ENCODE measurements at regions not wholly inside any gene's neighbourhood (a gene's known extent, or its start where the extent isn't known, plus 50 kb on each side); places are given as distances from the start of the nearest gene placed in this dataset.

- no peak for TF ChIP-seq CTCF (IDR thresholded peaks at IDR 0.05; ENCODE audit: low read depth, low read length)
- Histone ChIP-seq H3K9me3 (ENCODE audit: control insufficient read depth, insufficient read depth, low read length) (no peaks in the 10 kb centered on the region), H3K27ac (ENCODE audit: low read depth, low read length) (no peak overlapping the region), H3K27me3 (ENCODE audit: control insufficient read depth, insufficient read depth, low read length) (no peaks in the 10 kb centered on the region), H3K4me3 (ENCODE audit: low read depth, low read length) (no peak overlapping the region)
- ChIA-PET CTCF (no interaction called here), POLR2A (no interaction called here)
- DNase-seq (ENCODE audit: low read depth, low spot score) = no peak
Observed at GRCh38 chr13:70896136-70896535, 787.9 kb upstream of the KLHL1 start.

GRCh38 chr13:70895599-70895998 is 787.3 kb upstream of the KLHL1 start:
- CTCF ChIA-PET = no interaction called here

GRCh38 chr13:70894258-70894657 is 786.0 kb upstream of the KLHL1 start:
- no peak for DNase-seq (ENCODE audit: low read depth, low spot score)
- CTCF ChIA-PET = no interaction called here
- Histone ChIP-seq H3K27ac (ENCODE audit: low read depth, low read length) (no peak overlapping the region), H3K27me3 (ENCODE audit: control insufficient read depth, insufficient read depth, low read length) (no peaks in the 10 kb centered on the region), H3K9me3 (ENCODE audit: control insufficient read depth, insufficient read depth, low read length) (no peaks in the 10 kb centered on the region), H3K4me3 (ENCODE audit: low read depth, low read length) (no peak overlapping the region)
- no peak for TF ChIP-seq CTCF (IDR thresholded peaks at IDR 0.05; ENCODE audit: low read depth, low read length)
- POLR2A ChIA-PET = no interaction called here

More at GRCh38 chr13:70895599-70895998, 787.3 kb upstream of the KLHL1 start:
- Histone ChIP-seq H3K27ac (ENCODE audit: low read depth, low read length) (no peak overlapping the region), H3K4me3 (ENCODE audit: low read depth, low read length) (no peak overlapping the region), H3K27me3 (ENCODE audit: control insufficient read depth, insufficient read depth, low read length) (no peaks in the 10 kb centered on the region), H3K9me3 (ENCODE audit: control insufficient read depth, insufficient read depth, low read length) (no peaks in the 10 kb centered on the region)
- DNase-seq (ENCODE audit: low read depth, low spot score) = no peak
- TF ChIP-seq CTCF (IDR thresholded peaks at IDR 0.05; ENCODE audit: low read depth, low read length) = no peak
- POLR2A ChIA-PET = no interaction called here

- H3K27ac ChIP-seq (ENCODE audit: low read depth, low read length) = no peak overlapping the region
- H3K9me3 ChIP-seq (ENCODE audit: control insufficient read depth, insufficient read depth, low read length) = no peaks in the 10 kb centered on the region
- no peak overlapping the region for H3K4me3 ChIP-seq (ENCODE audit: low read depth, low read length)
- DNase-seq (ENCODE audit: low read depth, low spot score) = no peak
- ChIA-PET POLR2A (no interaction called here), CTCF (no interaction called here)
- H3K27me3 ChIP-seq (ENCODE audit: control insufficient read depth, insufficient read depth, low read length) = no peaks in the 10 kb centered on the region
- TF ChIP-seq CTCF (IDR thresholded peaks at IDR 0.05; ENCODE audit: low read depth, low read length) = no peak
Observed at GRCh38 chr13:70893832-70894231, 785.6 kb upstream of the KLHL1 start.

- TF ChIP-seq CTCF (IDR thresholded peaks at IDR 0.05; ENCODE audit: low read depth, low read length) = no peak
- Histone ChIP-seq H3K27ac (ENCODE audit: low read depth, low read length) (no peak overlapping the region), H3K4me3 (ENCODE audit: low read depth, low read length) (no peak overlapping the region), H3K27me3 (ENCODE audit: control insufficient read depth, insufficient read depth, low read length) (no peaks in the 10 kb centered on the region), H3K9me3 (ENCODE audit: control insufficient read depth, insufficient read depth, low read length) (no peaks in the 10 kb centered on the region; the same call in 1 of the 2 replicates)
- DNase-seq (ENCODE audit: low read depth, low spot score) = no peak
- POLR2A ChIA-PET = no interaction called here
- CTCF ChIA-PET = no interaction called here
Observed at GRCh38 chr13:70890289-70890688, 782.0 kb upstream of the KLHL1 start.
